ENCODE measurements at regions not wholly inside any gene's neighbourhood (a gene's known extent, or its start where the extent isn't known, plus 50 kb on each side); places are given as distances from the start of the nearest gene placed in this dataset.

GRCh38 chr11:127506126-127506525 is 505.6 kb upstream of the KIRREL3 start:
- no peak for DNase-seq (ENCODE audit: low read depth in 3 of 3)

- no peak for DNase-seq (ENCODE audit: low read depth in 3 of 3)
These were observed 495.6 kb upstream of the KIRREL3 start for GRCh38 chr11:127496165-127496564.

- no peak for DNase-seq (ENCODE audit: low read depth in 3 of 3)
These were observed 492.9 kb upstream of the KIRREL3 start for GRCh38 chr11:127493330-127494022.

- DNase-seq (ENCODE audit: low read depth in 3 of 3) = no peak
These were observed 491.5 kb upstream of the KIRREL3 start for GRCh38 chr11:127492029-127492428.

- DNase-seq (ENCODE audit: low read depth in 3 of 3) = no peak
These were observed 491.0 kb upstream of the KIRREL3 start for GRCh38 chr11:127491589-127491988.

- DNase-seq (ENCODE audit: low read depth in 3 of 3) = no peak
These were observed 490.3 kb upstream of the KIRREL3 start for GRCh38 chr11:127490896-127491295.

GRCh38 chr11:127485541-127485940 is 485.0 kb upstream of the KIRREL3 start:
- no peak for DNase-seq (ENCODE audit: low read depth in 3 of 3)

- DNase-seq (ENCODE audit: low read depth in 3 of 3) = no peak
These were observed 480.8 kb upstream of the KIRREL3 start for GRCh38 chr11:127481391-127481790.

- DNase-seq (ENCODE audit: low read depth in 3 of 3) = no peak
These were observed 478.3 kb upstream of the KIRREL3 start for GRCh38 chr11:127478826-127479225.

- no peak for DNase-seq (ENCODE audit: low read depth in 3 of 3)
These were observed 474.2 kb upstream of the KIRREL3 start for GRCh38 chr11:127474766-127475165.

GRCh38 chr11:127472505-127472904 is 471.9 kb upstream of the KIRREL3 start:
- DNase-seq (ENCODE audit: low read depth in 3 of 3) = no peak

- DNase-seq (ENCODE audit: low read depth in 3 of 3) = no peak
These were observed 471.1 kb upstream of the KIRREL3 start for GRCh38 chr11:127471662-127472061.

- DNase-seq (ENCODE audit: low read depth in 3 of 3) = no peak
These were observed 469.8 kb upstream of the KIRREL3 start for GRCh38 chr11:127470306-127470884.

- no peak for DNase-seq (ENCODE audit: low read depth in 3 of 3)
These were observed 463.8 kb upstream of the KIRREL3 start for GRCh38 chr11:127464325-127464724.

- no peak for DNase-seq (ENCODE audit: low read depth in 3 of 3)
These were observed 461.4 kb upstream of the KIRREL3 start for GRCh38 chr11:127462065-127462344.

GRCh38 chr11:127461241-127462064 is 460.9 kb upstream of the KIRREL3 start:
- no peak for DNase-seq (ENCODE audit: low read depth in 3 of 3)

- DNase-seq (ENCODE audit: low read depth in 3 of 3) = no peak
These were observed 458.0 kb upstream of the KIRREL3 start for GRCh38 chr11:127458561-127458960.

GRCh38 chr11:127454856-127455255 is 454.3 kb upstream of the KIRREL3 start:
- no peak for DNase-seq (ENCODE audit: low read depth in 3 of 3)

GRCh38 chr11:127452533-127452932 is 452.0 kb upstream of the KIRREL3 start:
- DNase-seq (ENCODE audit: low read depth in 3 of 3) = no peak

GRCh38 chr11:127451861-127452260 is 451.3 kb upstream of the KIRREL3 start:
- no peak for DNase-seq (ENCODE audit: low read depth in 3 of 3)

- no peak for DNase-seq (ENCODE audit: low read depth in 3 of 3)
These were observed 447.5 kb upstream of the KIRREL3 start for GRCh38 chr11:127448101-127448500.

GRCh38 chr11:127445476-127445875 is 444.9 kb upstream of the KIRREL3 start:
- no peak for DNase-seq (ENCODE audit: low read depth in 3 of 3)

GRCh38 chr11:127443297-127443696 is 442.7 kb upstream of the KIRREL3 start:
- DNase-seq (ENCODE audit: low read depth in 3 of 3) = no peak
